HG03521 (cell line): ENCODE measurements at regions not wholly inside any gene's neighbourhood (a gene's known extent, or its start where the extent isn't known, plus 50 kb on each side); places are given as distances from the start of the nearest gene placed in this dataset.

Experiments
- ATAC-seq: cut with Tn5 transposase; IDR thresholded peaks from one replicate; pipeline ENCODE4 v1.9.1; 2021; ENCODE audit warnings: mild to moderate bottlenecking, moderate library complexity; ENCODE audit not compliant: unreplicated experiment

- no peak for ATAC-seq
Measured at GRCh38 chr15:94673801-94674200, 442.4 kb downstream of the MCTP2 start.

GRCh38 chr15:94674296-94674695 lies 442.9 kb downstream of the MCTP2 start:
- ATAC-seq, result no peak

- ATAC-seq, result no peak
Measured at GRCh38 chr15:94677202-94677790, 445.9 kb downstream of the MCTP2 start.

- no peak for ATAC-seq
Measured at GRCh38 chr15:94682171-94682570, 450.8 kb downstream of the MCTP2 start.

- ATAC-seq, result no peak
Measured at GRCh38 chr15:94683902-94684301, 452.5 kb downstream of the MCTP2 start.

GRCh38 chr15:94691169-94691568 lies 459.8 kb downstream of the MCTP2 start:
- ATAC-seq, result no peak

- no peak for ATAC-seq
Measured at GRCh38 chr15:94692710-94693109, 461.3 kb downstream of the MCTP2 start.

GRCh38 chr15:94700211-94700610 lies 468.9 kb downstream of the MCTP2 start:
- no peak for ATAC-seq

GRCh38 chr15:94701281-94701985 lies 470.1 kb downstream of the MCTP2 start:
- no peak for ATAC-seq

GRCh38 chr15:94703596-94703995 lies 472.2 kb downstream of the MCTP2 start:
- ATAC-seq, result no peak

GRCh38 chr15:94704421-94704820 lies 473.1 kb downstream of the MCTP2 start:
- no peak for ATAC-seq

GRCh38 chr15:94704946-94705345 lies 473.6 kb downstream of the MCTP2 start:
- no peak for ATAC-seq

GRCh38 chr15:94709319-94709718 lies 478.0 kb downstream of the MCTP2 start:
- no peak for ATAC-seq

GRCh38 chr15:94722024-94722636 lies 490.8 kb downstream of the MCTP2 start:
- no peak for ATAC-seq

GRCh38 chr15:94723801-94724200 lies 492.4 kb downstream of the MCTP2 start:
- ATAC-seq, result no peak

GRCh38 chr15:94731286-94731685 lies 499.9 kb downstream of the MCTP2 start:
- no peak for ATAC-seq

GRCh38 chr15:94734460-94734859 lies 503.1 kb downstream of the MCTP2 start:
- ATAC-seq, result no peak

GRCh38 chr15:94736236-94736635 lies 504.9 kb downstream of the MCTP2 start:
- no peak for ATAC-seq

GRCh38 chr15:94739639-94740038 lies 508.3 kb downstream of the MCTP2 start:
- ATAC-seq, result no peak

GRCh38 chr15:94740469-94740868 lies 509.1 kb downstream of the MCTP2 start:
- ATAC-seq, result no peak

GRCh38 chr15:94743668-94744067 lies 512.3 kb downstream of the MCTP2 start:
- no peak for ATAC-seq

- no peak for ATAC-seq
Measured at GRCh38 chr15:94744080-94744793, 512.9 kb downstream of the MCTP2 start.
